Ishikawa (cell line): ENCODE measurements at regions not wholly inside any gene's neighbourhood (a gene's known extent, or its start where the extent isn't known, plus 50 kb on each side); places are given as distances from the start of the nearest gene placed in this dataset.

ENCODE experiments used
- CEBPB ChIP-seq: IDR thresholded peaks from 2 replicates; pipeline ENCODE4 v1.6.1; 2012
- CREB1 ChIP-seq: IDR thresholded peaks from 2 replicates; pipeline ENCODE4 v1.6.1; 2012; ENCODE audit warnings: low read depth
- EGR1 ChIP-seq: IDR thresholded peaks from 2 replicates; pipeline ENCODE4 v1.6.1; 2012
- EP300 ChIP-seq: IDR thresholded peaks from 2 replicates; pipeline ENCODE4 v1.6.1; 2012; ENCODE audit warnings: borderline replicate concordance
- FOXM1 ChIP-seq: IDR thresholded peaks from 2 replicates; pipeline ENCODE4 v1.6.1; 2012; ENCODE audit warnings: low read depth, borderline replicate concordance
- NFIC ChIP-seq: IDR thresholded peaks from 2 replicates; pipeline ENCODE4 v1.6.1; 2012
- RAD21 ChIP-seq: IDR thresholded peaks from 2 replicates; pipeline ENCODE4 v1.6.1; 2012; ENCODE audit warnings: low read depth
- TAF1 ChIP-seq: IDR thresholded peaks from 2 replicates; pipeline ENCODE4 v1.6.1; 2012; ENCODE audit warnings: low read depth, mild to moderate bottlenecking
- TCF12 ChIP-seq: IDR thresholded peaks from 2 replicates; pipeline ENCODE4 v1.6.1; 2012; ENCODE audit warnings: low read depth
- TEAD4 ChIP-seq: IDR thresholded peaks from 2 replicates; pipeline ENCODE4 v1.6.1; 2012
- YY1 ChIP-seq: IDR thresholded peaks from 2 replicates; pipeline ENCODE4 v1.6.1; 2012; ENCODE audit warnings: low read depth
- ZBTB7A ChIP-seq: IDR thresholded peaks from 2 replicates; pipeline ENCODE4 v1.6.1; 2012; ENCODE audit warnings: low read depth
- TF ChIP-seq, protein P1 (sequence below): IDR thresholded peaks from 2 replicates; pipeline ENCODE4 v1.6.1; 2012
- TF ChIP-seq, protein P2 (sequence below): IDR thresholded peaks from 2 replicates; pipeline ENCODE4 v1.6.1; 2012
- TF ChIP-seq, protein P3 (sequence below): IDR thresholded peaks from 2 replicates; pipeline ENCODE4 v1.6.1; 2012; ENCODE audit warnings: low read depth, mild to moderate bottlenecking

DNA sequence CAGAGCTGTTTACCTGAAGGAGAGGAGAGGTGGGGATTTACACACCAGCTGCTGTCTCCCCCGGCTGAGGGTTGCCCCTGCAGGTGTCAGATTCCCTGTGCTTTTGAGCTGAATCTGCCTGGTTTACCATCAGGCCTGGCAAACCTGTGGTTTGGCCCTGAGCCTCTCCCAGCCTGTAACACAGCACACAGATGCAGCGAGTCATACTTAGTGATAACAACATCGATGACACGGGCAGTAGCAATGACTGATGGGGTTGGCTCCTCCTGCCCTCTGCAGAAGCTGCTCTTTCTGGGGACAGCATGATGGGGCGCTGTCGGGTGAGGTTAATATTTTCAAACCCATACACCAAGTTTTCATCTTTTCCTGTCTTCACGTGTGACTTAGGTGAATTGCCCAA, 380.0 kb upstream of the B3GAT1 start:
- TF ChIP-seq, protein P1, sequence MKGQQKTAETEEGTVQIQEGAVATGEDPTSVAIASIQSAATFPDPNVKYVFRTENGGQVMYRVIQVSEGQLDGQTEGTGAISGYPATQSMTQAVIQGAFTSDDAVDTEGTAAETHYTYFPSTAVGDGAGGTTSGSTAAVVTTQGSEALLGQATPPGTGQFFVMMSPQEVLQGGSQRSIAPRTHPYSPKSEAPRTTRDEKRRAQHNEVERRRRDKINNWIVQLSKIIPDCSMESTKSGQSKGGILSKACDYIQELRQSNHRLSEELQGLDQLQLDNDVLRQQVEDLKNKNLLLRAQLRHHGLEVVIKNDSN: no peak
- TF ChIP-seq TCF12 (no peak), EGR1 (no peak), EP300 (no peak), FOXM1 (no peak), RAD21 (no peak), TEAD4 (no peak)
- TF ChIP-seq, protein P2, sequence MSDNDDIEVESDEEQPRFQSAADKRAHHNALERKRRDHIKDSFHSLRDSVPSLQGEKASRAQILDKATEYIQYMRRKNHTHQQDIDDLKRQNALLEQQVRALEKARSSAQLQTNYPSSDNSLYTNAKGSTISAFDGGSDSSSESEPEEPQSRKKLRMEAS: no peak

DNA sequence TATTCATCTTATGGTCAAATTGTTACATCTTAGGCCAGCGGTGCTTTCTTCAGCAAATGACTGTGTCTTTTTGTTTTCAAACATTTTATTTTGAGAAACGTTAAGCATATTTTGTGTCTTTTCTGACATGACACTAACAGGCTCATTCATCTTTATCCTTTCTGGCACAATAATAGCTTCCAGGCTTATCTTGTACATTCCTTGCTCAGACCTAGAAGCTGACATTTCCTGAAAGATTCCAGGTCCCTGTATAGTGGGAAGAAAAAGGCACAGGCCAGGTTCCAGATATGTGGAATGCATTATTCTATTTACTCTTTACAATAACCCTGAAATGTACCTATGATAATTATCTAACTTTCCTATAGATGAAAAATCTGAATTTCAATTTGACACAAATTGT, 379.1 kb upstream of the B3GAT1 start:
- TF ChIP-seq, protein P1: no peak
- TF ChIP-seq CREB1 (no peak), EGR1 (no peak), EP300 (no peak), NFIC (no peak), TAF1 (no peak), YY1 (no peak), ZBTB7A (no peak)

DNA sequence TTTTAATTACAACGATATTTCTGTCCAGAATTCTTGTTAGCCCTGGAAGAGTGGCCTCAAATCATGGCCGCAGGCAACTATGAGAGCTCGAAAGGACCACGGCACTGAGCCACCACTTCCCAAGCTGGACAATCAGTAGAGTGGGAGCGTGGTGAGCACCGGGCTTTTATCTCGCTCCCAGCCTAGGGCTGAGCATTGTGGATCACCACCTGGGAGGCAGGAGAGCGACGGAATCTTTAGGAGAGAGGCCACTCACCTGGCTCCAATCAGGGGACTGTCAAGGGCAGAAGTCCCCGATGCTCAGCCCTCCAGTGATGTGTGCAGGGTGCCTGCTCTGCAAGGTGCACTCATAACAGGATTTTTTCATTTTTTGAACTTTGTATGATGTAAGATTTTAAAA, 377.1 kb upstream of the B3GAT1 start:
- TF ChIP-seq RAD21 (no peak), TEAD4 (no peak), TCF12 (no peak), NFIC (no peak), EGR1 (no peak), CREB1 (no peak), FOXM1 (no peak), EP300 (no peak), YY1 (no peak), CEBPB (no peak), TAF1 (no peak), ZBTB7A (no peak)
- TF ChIP-seq, protein P3, sequence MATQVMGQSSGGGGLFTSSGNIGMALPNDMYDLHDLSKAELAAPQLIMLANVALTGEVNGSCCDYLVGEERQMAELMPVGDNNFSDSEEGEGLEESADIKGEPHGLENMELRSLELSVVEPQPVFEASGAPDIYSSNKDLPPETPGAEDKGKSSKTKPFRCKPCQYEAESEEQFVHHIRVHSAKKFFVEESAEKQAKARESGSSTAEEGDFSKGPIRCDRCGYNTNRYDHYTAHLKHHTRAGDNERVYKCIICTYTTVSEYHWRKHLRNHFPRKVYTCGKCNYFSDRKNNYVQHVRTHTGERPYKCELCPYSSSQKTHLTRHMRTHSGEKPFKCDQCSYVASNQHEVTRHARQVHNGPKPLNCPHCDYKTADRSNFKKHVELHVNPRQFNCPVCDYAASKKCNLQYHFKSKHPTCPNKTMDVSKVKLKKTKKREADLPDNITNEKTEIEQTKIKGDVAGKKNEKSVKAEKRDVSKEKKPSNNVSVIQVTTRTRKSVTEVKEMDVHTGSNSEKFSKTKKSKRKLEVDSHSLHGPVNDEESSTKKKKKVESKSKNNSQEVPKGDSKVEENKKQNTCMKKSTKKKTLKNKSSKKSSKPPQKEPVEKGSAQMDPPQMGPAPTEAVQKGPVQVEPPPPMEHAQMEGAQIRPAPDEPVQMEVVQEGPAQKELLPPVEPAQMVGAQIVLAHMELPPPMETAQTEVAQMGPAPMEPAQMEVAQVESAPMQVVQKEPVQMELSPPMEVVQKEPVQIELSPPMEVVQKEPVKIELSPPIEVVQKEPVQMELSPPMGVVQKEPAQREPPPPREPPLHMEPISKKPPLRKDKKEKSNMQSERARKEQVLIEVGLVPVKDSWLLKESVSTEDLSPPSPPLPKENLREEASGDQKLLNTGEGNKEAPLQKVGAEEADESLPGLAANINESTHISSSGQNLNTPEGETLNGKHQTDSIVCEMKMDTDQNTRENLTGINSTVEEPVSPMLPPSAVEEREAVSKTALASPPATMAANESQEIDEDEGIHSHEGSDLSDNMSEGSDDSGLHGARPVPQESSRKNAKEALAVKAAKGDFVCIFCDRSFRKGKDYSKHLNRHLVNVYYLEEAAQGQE: no peak
- TF ChIP-seq, protein P2: no peak
- TF ChIP-seq, protein P1: no peak

DNA sequence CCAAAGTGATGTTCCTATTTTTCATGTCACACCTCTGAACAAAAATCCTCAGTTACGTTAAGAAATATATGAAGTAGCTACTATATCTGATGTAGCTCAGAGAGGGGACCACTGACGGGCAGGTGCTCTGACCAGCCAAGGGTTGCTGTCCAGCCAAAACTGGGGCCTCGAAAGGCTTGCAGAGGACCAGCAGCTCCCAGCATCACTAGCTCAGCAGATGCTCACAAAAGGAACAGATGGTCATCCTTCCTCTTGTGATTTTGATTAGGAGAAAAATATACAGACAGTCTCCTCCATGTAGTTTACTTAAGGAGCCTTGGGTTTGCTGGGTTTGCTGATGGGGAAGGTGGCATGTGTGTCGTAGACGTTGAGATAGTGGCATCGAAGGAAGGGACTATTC, 374.6 kb upstream of the B3GAT1 start:
- TF ChIP-seq CEBPB (no peak), TCF12 (no peak), EP300 (no peak), ZBTB7A (no peak), EGR1 (no peak), TEAD4 (no peak), RAD21 (no peak), TAF1 (no peak), NFIC (no peak)
- TF ChIP-seq, protein P2: no peak
- TF ChIP-seq, protein P3: no peak

DNA sequence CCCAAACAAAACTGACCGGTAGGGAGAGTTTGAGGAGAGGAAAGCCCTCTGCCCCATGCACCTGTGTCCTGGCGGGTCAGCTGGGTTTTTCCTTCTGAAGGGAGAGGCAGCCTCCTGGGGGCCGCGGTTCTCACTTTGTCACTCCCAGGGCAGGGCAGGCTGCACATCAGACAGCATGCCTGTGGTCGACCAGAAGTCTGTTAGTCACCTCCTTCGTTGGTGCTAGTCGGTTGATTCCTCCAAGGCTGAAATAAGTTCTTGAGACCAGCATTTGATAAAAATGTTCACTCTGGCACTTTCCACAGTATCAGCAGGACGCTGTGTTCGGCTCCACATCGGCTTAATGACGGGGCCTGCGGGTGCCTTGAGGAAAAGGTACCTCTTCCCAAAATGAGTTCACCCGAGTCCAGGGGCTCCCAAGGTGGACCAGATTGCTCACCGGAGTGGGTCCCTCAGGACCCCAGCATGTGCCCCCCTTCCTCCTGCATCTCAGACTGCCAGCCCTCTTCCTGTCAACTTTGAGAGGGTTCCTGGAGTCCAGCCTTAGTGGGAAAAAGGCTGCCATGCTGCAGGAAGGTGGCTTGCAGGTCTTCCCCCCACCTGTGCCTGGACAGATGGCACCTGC, 373.7 kb upstream of the B3GAT1 start:
- TF ChIP-seq YY1 (no peak), RAD21 (no peak)

DNA sequence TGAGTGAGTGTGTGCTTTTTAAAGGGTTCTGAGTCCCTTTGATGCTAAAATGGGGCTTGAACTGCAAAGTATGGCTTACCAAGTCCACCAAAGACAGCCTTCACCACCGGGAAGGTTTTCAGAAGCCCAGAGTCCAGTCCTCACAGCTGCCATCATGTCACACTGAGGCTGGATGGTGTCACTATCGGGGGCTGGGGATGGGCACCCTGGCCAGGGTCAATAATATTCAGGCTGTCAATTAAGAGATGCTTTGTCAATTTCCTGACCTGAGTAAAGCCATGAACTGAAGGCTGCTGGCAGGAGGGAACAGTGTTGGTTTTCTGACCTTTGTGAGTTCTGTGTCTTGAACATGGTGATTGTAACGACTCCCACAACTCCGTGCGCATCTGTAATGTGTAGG, 373.0 kb upstream of the B3GAT1 start:
- TF ChIP-seq EP300: no peak
- no peak for TF ChIP-seq NFIC
- TF ChIP-seq CREB1: no peak
- no peak for TF ChIP-seq TAF1
- TF ChIP-seq FOXM1: no peak
- no peak for TF ChIP-seq TEAD4
- TF ChIP-seq, protein P2: no peak
